ENCODE measurements at regions not wholly inside any gene's neighbourhood (a gene's known extent, or its start where the extent isn't known, plus 50 kb on each side); places are given as distances from the start of the nearest gene placed in this dataset.

DNA sequence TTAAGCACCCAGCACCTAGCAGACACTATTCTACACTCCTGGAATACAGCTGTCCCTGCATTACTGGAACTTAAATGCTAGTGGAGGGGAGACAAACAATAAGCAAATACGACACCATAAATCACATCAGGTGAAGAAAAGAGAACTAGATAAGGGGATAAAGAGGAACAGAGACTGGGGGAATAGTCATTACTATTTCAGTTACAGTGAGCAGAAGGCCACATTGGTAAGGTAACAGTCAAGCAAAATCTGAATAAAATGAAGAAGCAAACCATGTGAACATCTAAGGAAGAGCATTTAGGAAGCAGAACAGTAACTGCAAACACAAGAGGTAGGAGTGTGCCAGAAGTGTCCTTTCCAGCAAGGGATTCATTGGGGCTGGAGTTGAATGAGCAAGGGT, 77.0 kb upstream of the PTPRM start:
- TF ChIP-seq, protein P1, sequence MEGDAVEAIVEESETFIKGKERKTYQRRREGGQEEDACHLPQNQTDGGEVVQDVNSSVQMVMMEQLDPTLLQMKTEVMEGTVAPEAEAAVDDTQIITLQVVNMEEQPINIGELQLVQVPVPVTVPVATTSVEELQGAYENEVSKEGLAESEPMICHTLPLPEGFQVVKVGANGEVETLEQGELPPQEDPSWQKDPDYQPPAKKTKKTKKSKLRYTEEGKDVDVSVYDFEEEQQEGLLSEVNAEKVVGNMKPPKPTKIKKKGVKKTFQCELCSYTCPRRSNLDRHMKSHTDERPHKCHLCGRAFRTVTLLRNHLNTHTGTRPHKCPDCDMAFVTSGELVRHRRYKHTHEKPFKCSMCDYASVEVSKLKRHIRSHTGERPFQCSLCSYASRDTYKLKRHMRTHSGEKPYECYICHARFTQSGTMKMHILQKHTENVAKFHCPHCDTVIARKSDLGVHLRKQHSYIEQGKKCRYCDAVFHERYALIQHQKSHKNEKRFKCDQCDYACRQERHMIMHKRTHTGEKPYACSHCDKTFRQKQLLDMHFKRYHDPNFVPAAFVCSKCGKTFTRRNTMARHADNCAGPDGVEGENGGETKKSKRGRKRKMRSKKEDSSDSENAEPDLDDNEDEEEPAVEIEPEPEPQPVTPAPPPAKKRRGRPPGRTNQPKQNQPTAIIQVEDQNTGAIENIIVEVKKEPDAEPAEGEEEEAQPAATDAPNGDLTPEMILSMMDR (conservative IDR thresholded peaks at IDR 0.05 in 1 of 2, IDR thresholded peaks at IDR 0.05 in 1 of 2; ENCODE audit: extremely low read depth in 1 of 2, insufficient read depth in 1 of 2, low read depth in 1 of 2, low read length in 2 of 2), result no peak
- no peak for TF ChIP-seq EZH2 (IDR thresholded peaks at IDR 0.05; ENCODE audit: borderline replicate concordance, low read length)
